Astrocyte (in vitro differentiated cells and primary cell): ENCODE measurements at regions not wholly inside any gene's neighbourhood (a gene's known extent, or its start where the extent isn't known, plus 50 kb on each side); places are given as distances from the start of the nearest gene placed in this dataset.

Source experiments
- DNase-seq: peaks from one replicate; pipeline ENCODE4 v3.0.0-alpha.2; 2010; ENCODE audit warnings: low read depth
- FAIRE-seq: peaks from 2 replicates; lab custom pipeline; 2011; peaks lifted over from hg19 to GRCh38; lab: Jason Lieb, UNC
- H2AFZ ChIP-seq: 2 replicates; pipeline ENCODE4 v1.6.0; 2012; ENCODE audit warnings: low read depth, low read length, inconsistent platforms
- H3K27ac ChIP-seq: 2 replicates; pipeline ENCODE4 v1.5.1; 2011; ENCODE audit warnings: low read depth, low read length, inconsistent platforms
- H3K27me3 ChIP-seq: 2 replicates; pipeline ENCODE4 v1.6.0; 2011; ENCODE audit warnings: low read length, inconsistent platforms; ENCODE audit not compliant: insufficient read depth
- H3K36me3 ChIP-seq: 2 replicates; pipeline ENCODE4 v1.5.1; 2011; ENCODE audit warnings: low read length, inconsistent platforms; ENCODE audit not compliant: insufficient read depth
- H3K4me1 ChIP-seq: 2 replicates; pipeline ENCODE4 v1.5.1; 2011; ENCODE audit warnings: low read length, inconsistent platforms; ENCODE audit not compliant: insufficient read depth
- H3K4me2 ChIP-seq: 2 replicates; pipeline ENCODE4 v1.6.0; 2012; ENCODE audit warnings: low read length, inconsistent platforms
- H3K4me3 ChIP-seq: 2 replicates; pipeline ENCODE4 v1.5.1; 2011; ENCODE audit warnings: low read depth, mild to moderate bottlenecking, low read length, inconsistent platforms; ENCODE audit not compliant: insufficient read depth
- H3K79me2 ChIP-seq: 2 replicates; pipeline ENCODE4 v1.6.0; 2012; ENCODE audit warnings: mild to moderate bottlenecking, low read length, inconsistent platforms; ENCODE audit not compliant: insufficient read depth
- H3K9ac ChIP-seq: 2 replicates; pipeline ENCODE4 v1.6.0; 2012; ENCODE audit warnings: mild to moderate bottlenecking, low read length, inconsistent platforms
- H3K9me3 ChIP-seq: 2 replicates; pipeline ENCODE4 v1.5.1; 2012; ENCODE audit warnings: low read depth, mild to moderate bottlenecking, low read length, inconsistent platforms; ENCODE audit not compliant: insufficient read depth
- H4K20me1 ChIP-seq: 2 replicates; pipeline ENCODE4 v1.6.0; 2012; ENCODE audit warnings: low read length, inconsistent platforms; ENCODE audit not compliant: insufficient read depth
- H3K27ac Mint-ChIP-seq: one replicate; pipeline ENCODE4 v1.8.0; 2021; ENCODE audit warnings: mild to moderate bottlenecking, mixed read lengths; ENCODE audit not compliant: unreplicated experiment
- H3K27me3 Mint-ChIP-seq: one replicate; pipeline ENCODE4 v1.8.0; 2021; ENCODE audit warnings: low read depth, mixed read lengths; ENCODE audit not compliant: unreplicated experiment
- H3K36me3 Mint-ChIP-seq: one replicate; pipeline ENCODE4 v1.8.0; 2021; ENCODE audit warnings: low read depth, mixed read lengths; ENCODE audit not compliant: unreplicated experiment
- H3K4me1 Mint-ChIP-seq: one replicate; pipeline ENCODE4 v1.8.0; 2021; ENCODE audit warnings: low read depth, mixed read lengths; ENCODE audit not compliant: unreplicated experiment
- H3K4me3 Mint-ChIP-seq: one replicate; pipeline ENCODE4 v1.8.0; 2021; ENCODE audit warnings: mild to moderate bottlenecking, moderate library complexity, mixed read lengths; ENCODE audit not compliant: unreplicated experiment
- H3K9me3 Mint-ChIP-seq: one replicate; pipeline ENCODE4 v1.8.0; 2021; ENCODE audit warnings: mild to moderate bottlenecking, mixed read lengths; ENCODE audit not compliant: unreplicated experiment
- CTCF ChIP-seq: IDR thresholded peaks from 2 replicates; pipeline ENCODE4 v1.5.1; 2011; ENCODE audit warnings: low read depth, mild to moderate bottlenecking, inconsistent platforms, low read length, moderate library complexity; ENCODE audit not compliant: insufficient read depth
- EZH2 ChIP-seq: IDR thresholded peaks from 2 replicates; pipeline ENCODE4 v1.6.1; 2012; ENCODE audit warnings: mild to moderate bottlenecking, low read length, inconsistent platforms; ENCODE audit not compliant: insufficient read depth

DNA sequence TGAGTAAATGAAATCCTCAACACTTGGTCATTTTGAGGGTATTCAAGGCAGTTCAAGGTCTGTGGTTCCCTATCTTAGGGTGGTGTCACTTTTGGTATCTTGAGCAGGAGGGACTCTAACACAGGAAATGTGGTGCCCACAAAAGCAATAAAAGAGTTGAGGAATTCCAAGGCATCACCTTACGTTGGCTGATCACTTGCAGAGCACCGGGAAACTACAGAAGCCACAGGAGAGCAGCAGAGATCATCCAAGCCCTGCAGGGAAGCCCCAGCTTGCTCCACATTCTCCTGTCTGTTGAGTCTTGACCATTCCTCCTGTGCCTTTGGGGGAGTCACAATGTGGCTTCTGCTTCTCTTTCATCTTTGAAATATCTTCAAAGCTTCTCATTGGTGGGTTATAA, 565.8 kb upstream of the ADARB2 start:
- Histone ChIP-seq H3K4me2 (no peak overlapping the region), H3K9ac (no peak overlapping the region), H3K9me3 (no peaks in the 10 kb centered on the region), H3K27ac (no peak overlapping the region), H3K4me1 (no peaks in the 10 kb centered on the region), H2AFZ (no peak overlapping the region), H3K27me3 (no peaks in the 10 kb centered on the region), H3K36me3 (no peaks in the 10 kb centered on the region), H4K20me1 (no peaks in the 10 kb centered on the region), H3K79me2 (no peaks in the 10 kb centered on the region), H3K4me3 (no peak overlapping the region)
- no peak overlapping the region for H3K4me3 Mint-ChIP-seq
- H3K27me3 Mint-ChIP-seq, result peaks cover 5% of the 10 kb centered on the region
- no peak overlapping the region for H3K27ac Mint-ChIP-seq
- H3K9me3 Mint-ChIP-seq, result peaks cover 1% of the 10 kb centered on the region
- DNase-seq, result no peak
- TF ChIP-seq CTCF (no peak), EZH2 (no peak)
- no peaks in the 10 kb centered on the region for H3K36me3 Mint-ChIP-seq
- no peak for FAIRE-seq
- no peaks in the 10 kb centered on the region for H3K4me1 Mint-ChIP-seq

DNA sequence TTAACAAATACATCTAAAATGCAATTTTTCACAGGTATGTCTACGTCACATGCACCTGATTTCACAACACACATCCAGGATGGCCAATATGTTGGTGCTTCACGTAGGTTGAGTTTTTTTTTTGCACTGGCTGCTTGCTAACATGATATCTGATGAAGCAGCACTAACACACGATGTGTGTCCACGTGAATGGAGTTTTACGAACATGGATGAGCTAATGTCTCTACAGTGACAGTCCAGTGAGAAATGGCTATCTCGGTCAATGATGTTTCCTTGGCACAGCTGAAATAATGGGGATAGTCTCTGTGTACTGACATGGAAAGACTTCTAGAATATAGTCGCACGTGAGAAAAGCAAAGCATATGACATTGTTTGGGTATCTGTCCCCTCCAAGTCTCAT, 563.9 kb upstream of the ADARB2 start:
- no peaks in the 10 kb centered on the region for H3K36me3 ChIP-seq
- H3K4me1 ChIP-seq, result no peaks in the 10 kb centered on the region
- Mint-ChIP-seq H3K36me3 (no peaks in the 10 kb centered on the region), H3K27ac (no peak overlapping the region), H3K4me3 (no peak overlapping the region), H3K4me1 (no peaks in the 10 kb centered on the region), H3K9me3 (peaks cover 1% of the 10 kb centered on the region), H3K27me3 (peaks cover 5% of the 10 kb centered on the region)
- H3K27me3 ChIP-seq, result no peaks in the 10 kb centered on the region
- DNase-seq (no peak), FAIRE-seq (no peak)
- H3K4me2 ChIP-seq, result no peak overlapping the region
- TF ChIP-seq EZH2 (no peak), CTCF (no peak)
- no peaks in the 10 kb centered on the region for H4K20me1 ChIP-seq
- no peak overlapping the region for H3K9ac ChIP-seq
- no peaks in the 10 kb centered on the region for H3K9me3 ChIP-seq
- no peak overlapping the region for H3K4me3 ChIP-seq
- H3K27ac ChIP-seq, result no peak overlapping the region
- H2AFZ ChIP-seq, result no peak overlapping the region
- H3K79me2 ChIP-seq, result no peaks in the 10 kb centered on the region

DNA sequence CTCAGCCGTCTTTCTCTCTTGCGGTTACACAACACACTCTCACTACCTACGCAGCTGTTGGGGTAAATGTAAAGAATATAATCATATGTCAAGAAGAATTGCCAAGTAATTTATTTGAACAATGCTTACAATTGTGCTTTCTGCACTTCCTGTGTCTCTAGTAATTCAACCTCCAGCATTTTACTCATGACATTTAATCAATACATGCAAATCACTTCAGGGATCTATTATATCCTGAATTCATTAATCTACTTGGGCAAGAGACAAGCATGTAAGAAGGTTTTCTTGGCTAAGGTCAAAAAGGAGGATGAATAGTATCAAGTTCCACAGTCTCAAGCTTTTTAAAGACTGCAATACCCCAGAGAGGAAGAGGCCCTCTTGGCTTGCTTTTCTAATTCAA, 562.9 kb upstream of the ADARB2 start:
- no peak overlapping the region for H3K4me3 ChIP-seq
- peaks cover 5% of the 10 kb centered on the region for H3K27me3 Mint-ChIP-seq
- no peak for TF ChIP-seq EZH2
- TF ChIP-seq CTCF, result no peak
- H4K20me1 ChIP-seq, result no peaks in the 10 kb centered on the region
- H3K36me3 ChIP-seq, result no peaks in the 10 kb centered on the region
- H3K27me3 ChIP-seq, result no peaks in the 10 kb centered on the region
- DNase-seq (no peak), FAIRE-seq (no peak)
- no peak overlapping the region for H3K4me3 Mint-ChIP-seq
- H3K4me1 ChIP-seq, result no peaks in the 10 kb centered on the region
- peaks cover 3% of the 10 kb centered on the region for H3K9me3 ChIP-seq
- no peak overlapping the region for H3K4me2 ChIP-seq
- H3K9me3 Mint-ChIP-seq, result peaks cover 1% of the 10 kb centered on the region
- no peaks in the 10 kb centered on the region for H3K79me2 ChIP-seq
- no peak overlapping the region for H3K9ac ChIP-seq
- H3K27ac Mint-ChIP-seq, result no peak overlapping the region
- no peak overlapping the region for H2AFZ ChIP-seq
- H3K4me1 Mint-ChIP-seq, result no peaks in the 10 kb centered on the region
- H3K27ac ChIP-seq, result no peak overlapping the region
- no peaks in the 10 kb centered on the region for H3K36me3 Mint-ChIP-seq
